Stimulated activated effector memory CD8-positive, alpha-beta T cell treated with anti-CD3 and anti-CD28 coated beads, Interleukin-12 subunit alpha, Interleukin-12 subunit beta, amount 100 ng/mL, for 72 hours (primary cell): ENCODE measurements at regions not wholly inside any gene's neighbourhood (a gene's known extent, or its start where the extent isn't known, plus 50 kb on each side); places are given as distances from the start of the nearest gene placed in this dataset.

Experiments
- ATAC-seq: fragments of 150-1000 bp; cut with Tn5 transposase; 2 replicates; pipeline ENCODE4 v1.10.0; 2021
- DNase-seq, 2 donors: peaks; one replicate each; pipeline ENCODE4 v3.0.0; 2021 to 2022; ENCODE audit warnings: low spot score in 2 of 2
- H3K27ac Mint-ChIP-seq: one replicate; pipeline ENCODE4 v1.8.0; 2022; ENCODE audit warnings: mild to moderate bottlenecking, mixed read lengths
- H3K36me3 Mint-ChIP-seq: one replicate; pipeline ENCODE4 v1.8.0; 2022; ENCODE audit warnings: mild to moderate bottlenecking, mixed read lengths
- H3K4me1 Mint-ChIP-seq: one replicate; pipeline ENCODE4 v1.8.0; 2022; ENCODE audit warnings: mixed read lengths
- H3K4me3 Mint-ChIP-seq: one replicate; pipeline ENCODE4 v1.8.0; 2022; ENCODE audit warnings: mild to moderate bottlenecking, mixed read lengths
- H3K9me3 Mint-ChIP-seq: one replicate; pipeline ENCODE4 v1.8.0; 2022; ENCODE audit warnings: mixed read lengths

DNA sequence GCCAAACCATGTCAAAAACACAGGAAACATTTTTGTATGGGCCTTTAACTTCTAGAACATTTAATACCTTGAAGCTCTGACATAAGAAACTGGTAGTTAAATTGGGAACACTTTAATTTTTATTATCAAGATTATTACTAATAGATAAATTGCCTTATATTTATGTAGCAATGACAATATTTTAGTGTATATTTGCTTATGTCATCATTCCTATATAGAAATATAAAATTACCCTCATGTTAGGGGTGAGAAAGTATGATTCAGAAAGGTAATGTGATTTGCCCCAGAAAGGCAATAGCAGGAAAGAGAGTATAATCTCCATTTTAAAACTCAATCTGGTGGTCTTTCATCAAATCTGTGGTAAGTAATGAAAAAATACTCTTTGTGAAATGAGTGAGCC lies 147.4 kb downstream of the IL15 start:
- Mint-ChIP-seq H3K4me1 (no peaks in the 10 kb centered on the region), H3K9me3 (no peaks in the 10 kb centered on the region), H3K36me3 (no peaks in the 10 kb centered on the region), H3K27ac (no peak overlapping the region), H3K4me3 (no peak overlapping the region)
- DNase-seq, result no peak
- ATAC-seq, result no peak

- no peaks in the 10 kb centered on the region for H3K9me3 Mint-ChIP-seq
- no peak overlapping the region for H3K27ac Mint-ChIP-seq
- ATAC-seq (no peak), DNase-seq (no peak)
- H3K4me1 Mint-ChIP-seq, result no peaks in the 10 kb centered on the region
- no peaks in the 10 kb centered on the region for H3K36me3 Mint-ChIP-seq
- no peak overlapping the region for H3K4me3 Mint-ChIP-seq
These were observed 150.6 kb downstream of the IL15 start for GRCh38 chr4:141786946-141787345.

GRCh38 chr4:141788169-141788915 lies 152.0 kb downstream of the IL15 start:
- Mint-ChIP-seq H3K27ac (no peak overlapping the region), H3K4me1 (no peaks in the 10 kb centered on the region), H3K36me3 (no peaks in the 10 kb centered on the region), H3K9me3 (no peaks in the 10 kb centered on the region), H3K4me3 (no peak overlapping the region)
- ATAC-seq (no peak), DNase-seq (no peak)

DNA sequence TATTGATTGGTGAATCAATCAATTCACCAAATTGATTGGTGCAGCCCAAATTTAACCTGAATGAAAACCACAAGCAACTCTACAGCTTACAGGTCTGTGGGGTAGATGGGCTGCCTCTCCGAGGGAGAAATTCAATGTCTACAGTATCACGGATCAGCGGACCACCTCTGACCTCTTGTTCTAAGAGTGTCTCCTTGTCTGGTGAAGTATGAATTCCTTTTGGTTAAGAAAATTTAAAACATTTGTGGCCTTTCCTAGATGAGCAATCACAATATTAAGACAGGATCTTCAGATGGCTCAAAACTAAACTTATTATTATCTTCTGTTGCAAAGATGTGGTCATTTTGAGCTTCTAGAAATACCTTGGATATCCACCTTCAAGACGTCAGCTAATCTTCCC lies 153.3 kb downstream of the IL15 start:
- ATAC-seq (no peak), DNase-seq (no peak)
- Mint-ChIP-seq H3K27ac (no peak overlapping the region), H3K4me3 (no peak overlapping the region), H3K36me3 (no peaks in the 10 kb centered on the region), H3K4me1 (no peaks in the 10 kb centered on the region), H3K9me3 (no peaks in the 10 kb centered on the region)

- DNase-seq, result no peak
- H3K36me3 Mint-ChIP-seq, result no peaks in the 10 kb centered on the region
- H3K9me3 Mint-ChIP-seq, result no peaks in the 10 kb centered on the region
- H3K4me3 Mint-ChIP-seq, result no peak overlapping the region
- no peaks in the 10 kb centered on the region for H3K4me1 Mint-ChIP-seq
- H3K27ac Mint-ChIP-seq, result no peak overlapping the region
- ATAC-seq, result no peak
These were observed 155.8 kb downstream of the IL15 start for GRCh38 chr4:141792164-141792563.

DNA sequence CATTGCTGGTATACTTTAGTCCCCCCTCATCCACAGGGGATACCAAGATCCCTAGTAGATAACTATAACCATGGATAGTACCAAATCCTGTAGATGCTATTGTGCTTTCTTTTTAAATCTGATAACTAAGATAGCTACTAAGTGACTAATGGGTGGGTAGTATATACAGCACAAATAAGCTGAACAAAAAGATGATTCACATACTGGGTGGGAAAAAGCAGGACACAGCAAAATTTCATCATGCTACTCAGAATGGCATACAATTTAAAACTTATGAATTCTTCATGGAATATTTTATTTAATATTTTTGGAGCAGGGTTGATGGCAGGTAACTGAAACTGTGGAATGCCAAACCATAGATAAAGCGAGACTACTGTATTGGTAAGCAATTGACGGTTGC lies 161.6 kb downstream of the IL15 start:
- ATAC-seq (no peak), DNase-seq (no peak)
- Mint-ChIP-seq H3K4me3 (no peak overlapping the region), H3K36me3 (no peaks in the 10 kb centered on the region), H3K4me1 (no peaks in the 10 kb centered on the region), H3K9me3 (no peaks in the 10 kb centered on the region), H3K27ac (no peak overlapping the region)

DNA sequence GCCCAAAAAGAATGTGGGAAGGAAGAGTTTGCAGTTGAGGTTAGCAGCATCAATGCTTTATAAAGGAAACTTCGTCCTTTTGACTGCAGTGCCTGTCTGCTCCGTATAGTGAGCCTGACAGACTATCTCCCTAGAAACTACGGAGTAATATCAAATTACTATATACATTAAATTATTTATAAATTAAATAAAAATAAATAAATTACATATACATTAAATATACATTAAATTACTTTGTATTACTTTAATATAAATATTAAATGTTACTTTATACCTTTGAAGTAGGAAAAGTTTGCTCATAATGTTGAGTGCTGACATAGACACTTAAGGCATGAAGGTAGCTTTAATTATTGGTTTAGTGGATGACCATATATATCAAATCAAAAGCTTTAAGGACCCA lies 165.2 kb downstream of the IL15 start:
- DNase-seq (no peak), ATAC-seq (no peak)
- Mint-ChIP-seq H3K9me3 (no peaks in the 10 kb centered on the region), H3K27ac (no peak overlapping the region), H3K4me1 (no peaks in the 10 kb centered on the region), H3K4me3 (no peak overlapping the region), H3K36me3 (no peaks in the 10 kb centered on the region)

- no peaks in the 10 kb centered on the region for H3K4me1 Mint-ChIP-seq
- no peaks in the 10 kb centered on the region for H3K9me3 Mint-ChIP-seq
- H3K36me3 Mint-ChIP-seq, result no peaks in the 10 kb centered on the region
- no peak overlapping the region for H3K4me3 Mint-ChIP-seq
- no peak for ATAC-seq
- no peak for DNase-seq
- no peak overlapping the region for H3K27ac Mint-ChIP-seq
These were observed 165.9 kb downstream of the IL15 start for GRCh38 chr4:141802333-141802732.

DNA sequence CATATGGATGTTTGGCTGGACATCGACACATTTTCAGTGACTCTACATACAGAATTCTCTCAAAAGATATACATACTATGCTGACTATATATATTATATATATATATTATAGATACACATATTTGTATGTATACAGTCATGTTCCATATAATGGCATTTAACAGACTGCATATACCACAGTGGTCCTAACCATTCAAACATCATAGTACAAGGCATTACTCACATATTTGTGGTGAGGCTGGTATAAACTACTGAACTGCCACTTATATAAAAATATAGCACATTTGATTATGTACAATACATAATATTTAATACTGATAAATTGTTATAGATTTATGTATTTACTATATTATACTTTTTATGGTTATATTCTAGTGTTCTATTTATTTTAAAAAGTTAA lies 168.5 kb downstream of the IL15 start:
- DNase-seq (no peak), ATAC-seq (no peak)
- H3K36me3 Mint-ChIP-seq, result no peaks in the 10 kb centered on the region
- no peaks in the 10 kb centered on the region for H3K4me1 Mint-ChIP-seq
- no peaks in the 10 kb centered on the region for H3K9me3 Mint-ChIP-seq
- H3K27ac Mint-ChIP-seq, result no peak overlapping the region
- no peak overlapping the region for H3K4me3 Mint-ChIP-seq

DNA sequence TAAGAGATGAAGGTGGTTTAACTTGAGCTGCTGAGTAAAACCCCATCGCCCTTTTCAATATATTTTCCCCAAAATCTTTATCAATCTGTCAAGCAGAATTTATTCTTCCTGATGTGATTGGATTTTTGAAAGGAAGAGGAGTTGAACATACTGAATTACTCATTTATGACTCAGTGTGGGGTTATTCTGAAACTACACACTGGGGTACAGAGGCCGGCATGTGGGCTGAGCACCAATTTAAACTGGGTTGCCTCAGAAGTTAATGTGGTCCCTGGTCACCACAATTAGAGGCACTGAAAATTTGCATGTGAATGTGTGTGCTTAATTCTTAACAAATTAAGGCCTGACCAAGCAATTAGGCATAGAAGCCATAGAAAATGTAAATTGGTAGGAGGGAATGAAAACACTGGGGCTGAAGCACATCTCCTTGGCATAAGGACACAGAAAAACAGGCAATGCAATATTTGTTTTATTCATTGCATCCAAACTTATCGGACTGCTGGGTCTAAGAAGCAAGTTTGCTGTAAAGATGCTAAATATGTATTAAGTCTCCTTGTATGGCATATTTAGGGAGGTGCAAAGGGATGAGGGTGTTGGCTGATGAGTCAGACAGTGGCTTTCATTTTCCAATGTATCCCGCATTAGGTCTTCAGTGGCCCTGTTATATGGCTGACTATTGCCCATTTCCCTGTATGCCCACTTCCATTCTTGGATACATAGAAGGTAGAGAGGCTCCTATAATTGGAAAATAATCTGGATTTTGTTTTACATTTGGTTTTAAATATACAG lies 170.9 kb downstream of the IL15 start:
- Mint-ChIP-seq H3K4me3 (no peak overlapping the region), H3K4me1 (no peaks in the 10 kb centered on the region), H3K27ac (no peak overlapping the region), H3K9me3 (no peaks in the 10 kb centered on the region), H3K36me3 (no peaks in the 10 kb centered on the region)
- no peak for DNase-seq
- ATAC-seq, result peak; percentile 80

DNA sequence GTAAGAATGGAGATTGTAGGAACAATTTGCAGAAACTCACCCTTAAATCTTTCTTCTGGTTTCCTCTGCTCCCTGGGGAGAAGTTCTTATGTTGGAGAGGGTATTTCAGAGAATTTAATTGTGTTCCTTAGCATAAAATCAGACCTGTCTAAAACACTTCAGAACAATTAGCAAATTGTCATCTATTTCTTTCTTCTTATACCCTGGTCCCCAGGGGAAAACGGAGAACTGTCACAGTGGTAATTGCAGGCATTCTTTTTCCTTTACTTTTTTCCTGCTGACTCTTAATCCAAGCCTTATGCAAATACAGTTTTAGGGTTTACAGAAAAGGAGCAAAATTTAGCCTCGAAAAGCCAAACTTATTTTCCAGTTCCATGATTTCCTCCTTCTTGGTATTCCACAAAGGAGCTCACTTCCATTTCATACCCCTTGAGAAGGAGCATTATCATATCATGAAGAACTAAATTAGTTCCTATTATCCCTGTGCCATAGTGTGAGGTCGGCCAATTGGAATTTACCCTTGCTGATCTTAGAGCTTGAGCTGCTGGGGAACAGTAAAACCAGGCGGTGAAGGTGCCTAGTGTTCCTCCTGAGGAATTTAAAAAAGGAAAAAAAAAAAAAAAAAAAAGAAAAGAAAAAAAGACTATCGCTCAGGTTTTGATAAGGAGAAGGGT lies 173.8 kb downstream of the IL15 start:
- Mint-ChIP-seq H3K4me3 (no peak overlapping the region), H3K27ac (no peak overlapping the region), H3K4me1 (no peaks in the 10 kb centered on the region), H3K36me3 (no peaks in the 10 kb centered on the region), H3K9me3 (no peaks in the 10 kb centered on the region)
- no peak for ATAC-seq
- no peak for DNase-seq

GRCh38 chr4:141810712-141811375 lies 174.5 kb downstream of the IL15 start:
- no peak overlapping the region for H3K4me3 Mint-ChIP-seq
- no peak for DNase-seq
- H3K9me3 Mint-ChIP-seq, result no peaks in the 10 kb centered on the region
- H3K36me3 Mint-ChIP-seq, result no peaks in the 10 kb centered on the region
- H3K27ac Mint-ChIP-seq, result no peak overlapping the region
- no peak for ATAC-seq
- no peaks in the 10 kb centered on the region for H3K4me1 Mint-ChIP-seq

DNA sequence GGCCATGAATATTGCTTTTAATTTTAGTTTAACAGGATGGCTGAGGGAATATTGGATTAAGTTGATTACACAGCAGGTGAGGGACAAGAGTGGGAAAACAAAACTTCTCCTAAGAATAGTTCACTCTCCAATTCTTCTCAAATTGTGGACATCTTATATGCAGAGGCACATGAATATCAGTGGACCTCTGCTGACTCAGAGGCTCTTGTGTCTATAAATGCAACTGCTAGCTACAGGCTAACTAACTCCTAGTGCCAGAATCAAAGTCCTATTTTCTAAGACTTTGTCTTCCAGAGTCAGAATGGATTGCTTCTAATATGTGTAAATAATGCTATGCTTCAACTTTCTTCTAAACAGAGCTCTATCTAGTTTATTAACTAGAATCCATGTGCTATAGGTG lies 175.8 kb downstream of the IL15 start:
- no peak overlapping the region for H3K27ac Mint-ChIP-seq
- ATAC-seq, result no peak
- no peaks in the 10 kb centered on the region for H3K36me3 Mint-ChIP-seq
- no peak overlapping the region for H3K4me3 Mint-ChIP-seq
- H3K4me1 Mint-ChIP-seq, result no peaks in the 10 kb centered on the region
- no peaks in the 10 kb centered on the region for H3K9me3 Mint-ChIP-seq
- DNase-seq, result no peak

- H3K9me3 Mint-ChIP-seq, result peaks cover 3% of the 10 kb centered on the region
- no peak overlapping the region for H3K27ac Mint-ChIP-seq
These were observed 178.1 kb downstream of the IL15 start for GRCh38 chr4:141814499-141814898.

DNA sequence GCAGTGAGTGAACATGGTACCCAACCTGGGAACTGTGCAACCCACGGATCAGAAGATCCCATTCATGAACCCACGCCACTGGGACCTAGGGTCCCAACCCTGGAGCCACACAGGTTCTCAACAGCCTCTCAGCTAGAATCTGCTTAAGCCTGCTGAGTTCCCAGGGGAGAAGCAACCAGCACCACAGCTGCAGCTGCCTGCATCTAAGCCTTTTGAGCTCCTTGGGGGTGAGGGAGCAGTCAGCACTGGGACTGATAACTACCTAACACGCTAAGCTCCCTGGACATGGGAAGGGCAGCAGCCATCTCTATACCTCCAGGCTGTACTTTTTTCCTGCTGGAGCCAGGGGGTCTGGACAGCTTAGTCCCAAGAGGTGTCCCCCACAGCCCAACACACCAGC lies 179.3 kb downstream of the IL15 start:
- Mint-ChIP-seq H3K36me3 (no peaks in the 10 kb centered on the region), H3K4me3 (no peak overlapping the region), H3K27ac (no peak overlapping the region), H3K9me3 (peaks cover 3% of the 10 kb centered on the region), H3K4me1 (no peaks in the 10 kb centered on the region)
- DNase-seq, result no peak
- no peak for ATAC-seq

More at GRCh38 chr4:141814499-141814898, 178.1 kb downstream of the IL15 start:
- Mint-ChIP-seq H3K4me3 (no peak overlapping the region), H3K36me3 (no peaks in the 10 kb centered on the region), H3K4me1 (no peaks in the 10 kb centered on the region)
- no peak for DNase-seq
- no peak for ATAC-seq
